ENCODE measurements at regions not wholly inside any gene's neighbourhood (a gene's known extent, or its start where the extent isn't known, plus 50 kb on each side); places are given as distances from the start of the nearest gene placed in this dataset.
"Not testable (repeated sequence)": the region's sequence is repeated elsewhere in the genome, so short reads cannot be mapped to it uniquely, and the experiment has no call there.

DNA sequence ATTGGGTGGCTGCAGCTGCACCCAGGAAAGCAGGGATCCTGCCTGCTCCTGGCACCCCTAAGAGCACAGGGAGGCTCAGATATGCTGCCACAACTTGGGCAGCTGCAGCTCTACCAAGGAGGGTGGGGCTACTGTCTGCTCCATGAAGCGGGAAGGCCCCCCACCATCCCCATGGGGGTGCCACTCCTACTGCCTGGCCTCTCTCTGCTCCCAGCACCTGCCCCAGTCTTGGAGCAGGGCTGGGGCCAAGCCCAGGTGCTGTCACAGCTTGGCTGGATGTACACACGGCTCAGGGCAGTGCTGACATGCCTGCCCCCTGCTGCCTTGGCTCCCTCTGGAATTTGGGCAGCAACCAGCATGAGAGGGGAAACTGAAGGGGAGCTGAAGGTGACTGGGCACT, 214.7 kb upstream of the PLPPR1 start (continued):
- TF ChIP-seq TCF7 (CRISPR knock-in tag; IDR thresholded peaks at IDR 0.05; ENCODE audit: low read depth) = no peak
- TF ChIP-seq MYBL2 (CRISPR knock-in tag; IDR thresholded peaks at IDR 0.05) = no peak
- TF ChIP-seq PRRX2 (CRISPR knock-in tag; IDR thresholded peaks at IDR 0.05) = no peak

DNA sequence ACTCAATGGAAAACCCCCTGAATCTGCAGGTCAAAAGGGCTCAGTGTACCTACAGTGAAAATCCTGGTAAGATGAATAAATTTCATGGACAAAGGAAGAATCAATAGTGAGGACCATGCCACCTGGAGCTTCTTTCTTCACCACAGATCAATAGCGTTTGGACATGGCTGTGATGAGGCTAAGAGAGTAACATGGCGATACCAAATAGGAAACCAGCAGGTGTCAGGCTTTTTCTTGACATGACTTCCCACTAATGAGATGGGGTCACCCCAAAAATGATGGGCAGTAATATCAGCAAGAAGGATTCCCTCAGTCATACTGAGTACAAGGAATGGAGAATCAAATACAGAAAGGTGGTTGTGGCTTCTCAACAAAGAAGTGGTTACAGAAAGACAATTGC, 208.5 kb upstream of the PLPPR1 start:
- H3K4me3 Mint-ChIP-seq = no peak overlapping the region
- TF ChIP-seq SMAD4 (CRISPR knock-in tag; IDR thresholded peaks at IDR 0.05) (no peak), ZNF423 (CRISPR knock-in tag; IDR thresholded peaks at IDR 0.05) (no peak), ZNF671 (CRISPR knock-in tag; IDR thresholded peaks at IDR 0.05) (no peak), NFYB (CRISPR knock-in tag; conservative IDR thresholded peaks at IDR 0.05; ENCODE audit: low read depth) (no peak), KAT7 (CRISPR knock-in tag; IDR thresholded peaks at IDR 0.05; ENCODE audit: borderline replicate concordance) (no peak), FOXJ3 (CRISPR knock-in tag; IDR thresholded peaks at IDR 0.05; ENCODE audit: borderline replicate concordance) (no peak), ZNF263 (CRISPR knock-in tag; IDR thresholded peaks at IDR 0.05; ENCODE audit: low read depth) (no peak), NR1H2 (CRISPR knock-in tag; IDR thresholded peaks at IDR 0.05) (no peak), TEAD4 (CRISPR knock-in tag; IDR thresholded peaks at IDR 0.05) (no peak), MYBL2 (CRISPR knock-in tag; IDR thresholded peaks at IDR 0.05) (no peak), HMGA2 (CRISPR knock-in tag; IDR thresholded peaks at IDR 0.05) (no peak)
- TF ChIP-seq, protein P1, sequence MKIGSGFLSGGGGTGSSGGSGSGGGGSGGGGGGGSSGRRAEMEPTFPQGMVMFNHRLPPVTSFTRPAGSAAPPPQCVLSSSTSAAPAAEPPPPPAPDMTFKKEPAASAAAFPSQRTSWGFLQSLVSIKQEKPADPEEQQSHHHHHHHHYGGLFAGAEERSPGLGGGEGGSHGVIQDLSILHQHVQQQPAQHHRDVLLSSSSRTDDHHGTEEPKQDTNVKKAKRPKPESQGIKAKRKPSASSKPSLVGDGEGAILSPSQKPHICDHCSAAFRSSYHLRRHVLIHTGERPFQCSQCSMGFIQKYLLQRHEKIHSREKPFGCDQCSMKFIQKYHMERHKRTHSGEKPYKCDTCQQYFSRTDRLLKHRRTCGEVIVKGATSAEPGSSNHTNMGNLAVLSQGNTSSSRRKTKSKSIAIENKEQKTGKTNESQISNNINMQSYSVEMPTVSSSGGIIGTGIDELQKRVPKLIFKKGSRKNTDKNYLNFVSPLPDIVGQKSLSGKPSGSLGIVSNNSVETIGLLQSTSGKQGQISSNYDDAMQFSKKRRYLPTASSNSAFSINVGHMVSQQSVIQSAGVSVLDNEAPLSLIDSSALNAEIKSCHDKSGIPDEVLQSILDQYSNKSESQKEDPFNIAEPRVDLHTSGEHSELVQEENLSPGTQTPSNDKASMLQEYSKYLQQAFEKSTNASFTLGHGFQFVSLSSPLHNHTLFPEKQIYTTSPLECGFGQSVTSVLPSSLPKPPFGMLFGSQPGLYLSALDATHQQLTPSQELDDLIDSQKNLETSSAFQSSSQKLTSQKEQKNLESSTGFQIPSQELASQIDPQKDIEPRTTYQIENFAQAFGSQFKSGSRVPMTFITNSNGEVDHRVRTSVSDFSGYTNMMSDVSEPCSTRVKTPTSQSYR (CRISPR knock-in tag; IDR thresholded peaks at IDR 0.05) = no peak
- TF ChIP-seq, protein P2, sequence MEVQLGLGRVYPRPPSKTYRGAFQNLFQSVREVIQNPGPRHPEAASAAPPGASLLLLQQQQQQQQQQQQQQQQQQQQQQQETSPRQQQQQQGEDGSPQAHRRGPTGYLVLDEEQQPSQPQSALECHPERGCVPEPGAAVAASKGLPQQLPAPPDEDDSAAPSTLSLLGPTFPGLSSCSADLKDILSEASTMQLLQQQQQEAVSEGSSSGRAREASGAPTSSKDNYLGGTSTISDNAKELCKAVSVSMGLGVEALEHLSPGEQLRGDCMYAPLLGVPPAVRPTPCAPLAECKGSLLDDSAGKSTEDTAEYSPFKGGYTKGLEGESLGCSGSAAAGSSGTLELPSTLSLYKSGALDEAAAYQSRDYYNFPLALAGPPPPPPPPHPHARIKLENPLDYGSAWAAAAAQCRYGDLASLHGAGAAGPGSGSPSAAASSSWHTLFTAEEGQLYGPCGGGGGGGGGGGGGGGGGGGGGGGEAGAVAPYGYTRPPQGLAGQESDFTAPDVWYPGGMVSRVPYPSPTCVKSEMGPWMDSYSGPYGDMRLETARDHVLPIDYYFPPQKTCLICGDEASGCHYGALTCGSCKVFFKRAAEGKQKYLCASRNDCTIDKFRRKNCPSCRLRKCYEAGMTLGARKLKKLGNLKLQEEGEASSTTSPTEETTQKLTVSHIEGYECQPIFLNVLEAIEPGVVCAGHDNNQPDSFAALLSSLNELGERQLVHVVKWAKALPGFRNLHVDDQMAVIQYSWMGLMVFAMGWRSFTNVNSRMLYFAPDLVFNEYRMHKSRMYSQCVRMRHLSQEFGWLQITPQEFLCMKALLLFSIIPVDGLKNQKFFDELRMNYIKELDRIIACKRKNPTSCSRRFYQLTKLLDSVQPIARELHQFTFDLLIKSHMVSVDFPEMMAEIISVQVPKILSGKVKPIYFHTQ (CRISPR knock-in tag; IDR thresholded peaks at IDR 0.05) = no peak
- TF ChIP-seq, protein P3, sequence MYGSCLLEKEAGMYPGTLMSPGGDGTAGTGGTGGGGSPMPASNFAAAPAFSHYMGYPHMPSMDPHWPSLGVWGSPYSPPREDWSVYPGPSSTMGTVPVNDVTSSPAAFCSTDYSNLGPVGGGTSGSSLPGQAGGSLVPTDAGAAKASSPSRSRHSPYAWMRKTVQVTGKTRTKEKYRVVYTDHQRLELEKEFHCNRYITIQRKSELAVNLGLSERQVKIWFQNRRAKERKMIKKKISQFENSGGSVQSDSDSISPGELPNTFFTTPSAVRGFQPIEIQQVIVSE (CRISPR knock-in tag; IDR thresholded peaks at IDR 0.05; ENCODE audit: borderline replicate concordance) = no peak
- TF ChIP-seq, protein P4, sequence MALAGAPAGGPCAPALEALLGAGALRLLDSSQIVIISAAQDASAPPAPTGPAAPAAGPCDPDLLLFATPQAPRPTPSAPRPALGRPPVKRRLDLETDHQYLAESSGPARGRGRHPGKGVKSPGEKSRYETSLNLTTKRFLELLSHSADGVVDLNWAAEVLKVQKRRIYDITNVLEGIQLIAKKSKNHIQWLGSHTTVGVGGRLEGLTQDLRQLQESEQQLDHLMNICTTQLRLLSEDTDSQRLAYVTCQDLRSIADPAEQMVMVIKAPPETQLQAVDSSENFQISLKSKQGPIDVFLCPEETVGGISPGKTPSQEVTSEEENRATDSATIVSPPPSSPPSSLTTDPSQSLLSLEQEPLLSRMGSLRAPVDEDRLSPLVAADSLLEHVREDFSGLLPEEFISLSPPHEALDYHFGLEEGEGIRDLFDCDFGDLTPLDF (CRISPR knock-in tag; IDR thresholded peaks at IDR 0.05) = no peak
- ChIA-PET POLR2A (no interaction called here), CTCF (interaction anchor here (0.6 to 1.3 kb wide), 4 partner anchors 102 to 492 kb away, joined by 3 to 9 read pairs (median 6); no protein-coding TSS in a partner anchor)
- DNase-seq (ENCODE audit: low spot score) (no peak), ATAC-seq (peak; percentile 62)
- peaks cover 3% of the 10 kb centered on the region; the same call in 1 of the 2 replicates for H3K36me3 Mint-ChIP-seq
- peaks cover 24% of the 10 kb centered on the region for H3K9me3 Mint-ChIP-seq
- no peaks in the 10 kb centered on the region for H3K27me3 Mint-ChIP-seq (ENCODE audit: low read depth)
- no peak overlapping the region for H3K27ac Mint-ChIP-seq
- no peaks in the 10 kb centered on the region for H3K4me1 Mint-ChIP-seq

DNA sequence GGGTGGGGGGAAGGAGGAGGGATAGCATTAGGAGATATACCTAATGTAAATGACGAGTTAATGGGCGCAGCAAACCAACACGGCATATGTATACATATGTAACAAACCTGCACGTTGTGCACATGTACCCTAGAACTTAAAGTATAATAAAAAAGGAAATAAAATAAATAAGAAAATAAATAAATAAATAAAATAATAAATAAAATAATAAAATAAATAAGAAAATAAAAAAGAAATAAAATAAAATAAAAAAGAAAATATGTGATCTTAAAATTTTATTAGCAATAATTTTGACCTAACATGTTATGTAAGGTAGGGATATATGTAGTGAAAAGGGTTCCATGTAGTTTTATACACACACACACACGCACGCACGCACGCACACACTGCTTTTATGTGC, 195.5 kb upstream of the PLPPR1 start:
- H3K4me1 Mint-ChIP-seq; DNase-seq (ENCODE audit: low spot score); CTCF ChIA-PET: not testable (repeated sequence)

More for the DNA sequence above, 195.5 kb upstream of the PLPPR1 start:
- H3K27ac Mint-ChIP-seq; H3K36me3 Mint-ChIP-seq; H3K9me3 Mint-ChIP-seq; ATAC-seq; H3K27me3 Mint-ChIP-seq (ENCODE audit: low read depth); POLR2A ChIA-PET; H3K4me3 Mint-ChIP-seq: not testable (repeated sequence)
- peak; percentile 100 for TF ChIP-seq HMGA2 (CRISPR knock-in tag; IDR thresholded peaks at IDR 0.05)

All from WTC11 (cell line).